ENCODE measurements at regions not wholly inside any gene's neighbourhood (a gene's known extent, or its start where the extent isn't known, plus 50 kb on each side); places are given as distances from the start of the nearest gene placed in this dataset.
"Not testable (repeated sequence)": the region's sequence is repeated elsewhere in the genome, so short reads cannot be mapped to it uniquely, and the experiment has no call there.

DNA sequence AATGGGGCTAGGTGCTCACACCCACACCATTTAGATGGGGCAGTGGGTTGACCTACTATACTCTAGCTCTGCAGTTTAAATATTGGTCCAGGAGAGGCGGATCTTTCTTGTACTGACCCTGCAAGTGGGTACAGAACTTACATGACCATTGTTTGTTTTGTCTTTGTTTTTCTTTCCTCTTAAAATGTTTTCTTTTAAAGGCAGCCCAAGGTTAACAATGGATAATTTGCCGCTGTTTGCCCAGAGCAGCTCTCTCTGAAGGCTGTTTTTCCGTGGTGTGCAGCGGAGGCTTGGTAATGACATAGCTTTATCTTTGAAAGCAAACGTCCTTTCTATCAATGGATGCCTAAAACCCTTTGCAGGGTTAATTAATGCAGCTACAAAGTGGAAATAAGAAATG is 133.3 kb upstream of the MEX3C start:
- no peak for DNase-seq

GRCh38 chr18:51337406-51337805 is 139.9 kb upstream of the MEX3C start:
- peak; percentile 27 for DNase-seq

GRCh38 chr18:51339856-51340255 is 142.4 kb upstream of the MEX3C start:
- no peak for DNase-seq

- no peak for DNase-seq
Measured at GRCh38 chr18:51340332-51340731, 142.9 kb upstream of the MEX3C start.

GRCh38 chr18:51342815-51343214 is 145.3 kb upstream of the MEX3C start:
- DNase-seq = no peak

DNA sequence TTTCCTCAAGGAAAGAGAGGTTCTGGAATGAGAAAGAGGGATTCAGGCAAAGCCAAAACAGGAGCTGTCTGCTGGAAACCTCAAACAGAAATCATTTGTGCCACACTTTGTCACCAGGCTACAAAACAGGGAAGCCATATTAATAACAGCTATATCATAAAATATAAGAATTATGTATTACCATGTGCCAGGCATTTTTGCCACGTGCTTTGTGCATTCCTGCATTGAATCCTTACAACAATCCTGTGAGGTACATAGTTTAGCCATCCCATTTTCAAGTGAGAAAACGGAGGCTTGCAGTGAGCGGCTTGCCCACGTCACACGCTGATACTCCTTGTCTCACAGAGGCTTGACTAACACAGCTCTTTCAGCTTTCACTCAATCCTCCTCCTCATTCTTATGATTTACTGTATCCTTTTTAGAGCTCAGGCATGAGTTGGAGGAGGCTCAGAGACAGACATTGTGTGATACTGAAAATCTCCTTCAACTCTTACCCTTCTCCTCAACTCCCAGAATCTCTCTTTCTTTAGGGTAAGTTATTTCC is 148.4 kb upstream of the MEX3C start:
- no peak for DNase-seq

- DNase-seq = no peak
Measured at GRCh38 chr18:51346404-51346803, 148.9 kb upstream of the MEX3C start.

DNA sequence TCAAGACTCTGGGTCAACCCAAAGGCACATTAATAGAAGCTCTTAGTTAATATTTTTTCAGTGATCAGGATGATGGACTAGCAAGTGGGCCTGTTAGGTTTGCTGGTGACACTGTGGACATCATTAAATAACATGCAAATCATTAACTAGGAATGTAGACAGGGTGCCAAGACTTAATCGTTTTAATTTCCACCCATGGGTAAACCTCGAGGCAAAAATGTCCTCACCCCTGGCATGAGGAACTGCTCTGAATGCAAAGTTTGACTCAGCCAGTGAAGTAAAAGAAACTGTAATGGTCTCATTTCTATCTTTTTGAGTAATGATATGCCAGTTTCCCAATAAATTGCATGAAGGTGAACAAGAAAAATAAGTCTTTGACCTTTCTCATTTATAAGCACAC is 152.6 kb upstream of the MEX3C start:
- peak; percentile 4 for DNase-seq

- no peak for DNase-seq
Measured at GRCh38 chr18:51355841-51356240, 158.4 kb upstream of the MEX3C start.

DNA sequence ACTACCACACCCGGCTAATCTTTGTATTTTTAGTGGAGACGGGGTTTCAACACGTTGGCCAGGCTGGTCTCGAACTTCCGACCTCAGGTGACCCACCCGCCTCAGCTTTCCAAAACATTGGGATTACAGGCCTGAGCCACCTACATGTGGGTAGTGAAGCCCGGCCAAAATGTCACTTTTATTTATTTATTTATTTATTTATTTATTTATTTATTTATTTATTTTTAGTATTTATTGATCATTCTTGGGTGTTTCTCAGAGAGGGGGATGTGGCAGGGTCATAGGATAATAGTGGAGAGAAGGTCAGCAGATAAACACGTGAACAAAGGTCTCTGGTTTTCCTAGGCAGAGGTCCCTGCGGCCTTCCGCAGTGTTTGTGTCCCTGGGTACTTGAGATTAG is 162.8 kb upstream of the MEX3C start:
- DNase-seq = not testable (repeated sequence)

GRCh38 chr18:51361130-51361860 is 163.8 kb upstream of the MEX3C start:
- DNase-seq = no peak

DNA sequence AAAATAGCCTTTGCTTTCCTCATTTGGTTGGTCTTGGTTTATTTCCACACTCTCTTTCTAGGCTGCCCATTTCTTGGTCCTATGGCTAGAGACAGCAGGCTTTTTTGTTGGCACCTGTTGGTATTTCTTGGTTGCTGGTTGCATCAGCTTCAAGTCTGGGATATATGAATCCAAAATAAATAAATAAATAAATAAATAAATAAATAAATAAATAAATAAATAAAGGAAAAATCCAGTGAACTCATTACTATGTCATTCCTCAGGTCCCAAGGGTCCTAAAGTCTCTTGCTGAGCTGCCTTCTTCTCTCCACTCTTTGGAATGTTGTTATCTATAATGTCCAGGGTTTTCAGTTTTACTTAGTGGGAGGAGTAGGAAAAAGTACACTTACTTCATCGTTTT is 165.9 kb upstream of the MEX3C start:
- DNase-seq = no peak

- no peak for DNase-seq
Measured at GRCh38 chr18:51370996-51371395, 173.5 kb upstream of the MEX3C start.

DNA sequence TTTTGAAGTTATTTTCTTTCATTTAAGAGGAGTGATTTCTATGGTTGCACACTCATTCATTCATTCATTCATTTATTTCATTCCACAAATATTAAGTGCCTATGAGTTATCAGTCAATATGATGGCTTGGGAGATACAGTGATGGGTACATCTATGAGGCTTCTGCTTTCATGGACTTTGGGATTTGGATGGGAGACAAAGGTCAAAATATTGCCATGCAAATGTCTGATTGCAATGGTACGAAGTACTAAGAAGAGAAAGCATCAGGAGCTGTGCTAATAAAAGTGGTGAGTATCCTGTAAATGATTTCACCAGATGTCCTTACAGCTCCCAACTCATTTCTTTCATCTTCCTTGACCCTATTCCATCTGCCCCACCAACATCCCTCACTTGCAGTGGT is 174.4 kb upstream of the MEX3C start:
- DNase-seq = no peak

- no peak for DNase-seq
Measured at GRCh38 chr18:51382081-51382480, 184.6 kb upstream of the MEX3C start.

- DNase-seq = no peak
Measured at GRCh38 chr18:51383116-51383515, 185.6 kb upstream of the MEX3C start.

GRCh38 chr18:51383711-51384110 is 186.2 kb upstream of the MEX3C start:
- no peak for DNase-seq

- no peak for DNase-seq
Measured at GRCh38 chr18:51385270-51385669, 187.8 kb upstream of the MEX3C start.

DNA sequence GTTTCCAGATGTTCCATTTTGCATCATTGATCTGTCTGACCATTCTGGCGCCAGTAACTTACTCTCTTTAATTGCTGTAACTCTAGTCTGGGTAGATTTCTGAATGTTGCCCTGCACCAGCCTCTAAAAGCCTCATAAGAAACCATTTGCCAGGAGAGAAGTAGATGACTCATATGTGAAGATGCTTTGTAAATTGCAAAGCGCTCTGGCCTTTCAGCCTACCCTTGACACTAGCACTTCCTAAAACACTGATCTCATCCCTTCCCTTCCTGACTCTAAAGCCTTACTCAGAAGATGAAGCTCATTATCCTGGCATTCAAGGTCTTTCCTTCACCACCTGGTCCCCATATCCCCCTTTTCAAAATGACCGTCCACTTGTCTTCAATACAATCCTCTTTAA is 193.2 kb upstream of the MEX3C start:
- DNase-seq = no peak

GRCh38 chr18:51391215-51391614 is 193.7 kb upstream of the MEX3C start:
- no peak for DNase-seq

GRCh38 chr18:51391731-51392130 is 194.2 kb upstream of the MEX3C start:
- DNase-seq = no peak

DNA sequence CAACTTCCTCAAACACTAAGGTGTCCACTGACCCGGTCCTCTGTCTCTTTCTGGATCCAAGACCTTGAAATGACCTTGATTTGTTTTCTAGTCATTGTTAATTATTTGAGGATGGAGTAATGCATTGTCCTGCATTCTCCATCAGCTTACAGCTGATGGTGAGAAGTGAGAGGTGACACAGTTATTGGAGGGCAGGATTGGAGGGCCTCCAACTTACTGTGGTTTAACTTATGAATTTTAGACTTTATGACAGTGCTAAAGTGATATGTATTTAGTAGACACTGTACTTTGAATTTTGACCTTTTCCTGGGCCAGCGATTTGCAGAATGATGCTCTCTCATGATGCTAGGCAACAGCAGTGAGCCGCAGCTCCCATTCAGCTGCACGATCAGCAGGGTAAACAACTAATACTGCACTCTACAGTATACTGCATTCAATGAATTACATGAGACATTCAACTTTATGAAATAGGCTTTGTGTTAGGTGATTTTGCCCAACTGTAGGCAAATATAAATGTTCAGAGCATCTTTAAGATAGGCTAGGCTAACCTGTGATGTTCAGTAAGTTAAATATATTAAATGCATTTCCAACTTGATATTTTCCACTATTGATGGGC is 200.0 kb upstream of the MEX3C start:
- DNase-seq = no peak

DNA sequence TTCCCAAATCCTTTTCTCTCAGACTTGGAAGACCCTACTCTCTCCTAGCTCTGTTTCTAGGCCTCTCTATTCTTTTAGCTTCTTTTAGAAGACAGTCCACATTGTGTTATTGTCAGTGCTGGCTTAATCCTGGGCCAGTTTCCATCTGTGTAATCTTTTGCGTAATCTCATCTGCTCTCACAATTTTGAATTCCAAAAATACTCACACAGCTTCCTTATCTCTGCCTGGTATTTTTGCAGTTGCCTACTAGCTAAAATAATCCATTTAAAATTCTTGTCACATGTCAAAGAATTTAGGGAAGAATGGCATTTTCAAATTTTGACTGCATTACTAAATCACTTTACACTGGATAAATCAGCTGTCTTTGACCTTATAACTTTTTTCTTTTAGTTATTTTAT is 200.6 kb upstream of the MEX3C start:
- DNase-seq = no peak

GRCh38 chr18:51399491-51400122 is 202.1 kb upstream of the MEX3C start:
- DNase-seq = no peak
